ENCODE measurements at regions not wholly inside any gene's neighbourhood (a gene's known extent, or its start where the extent isn't known, plus 50 kb on each side); places are given as distances from the start of the nearest gene placed in this dataset.

- no peak for TF ChIP-seq CTCF (conservative IDR thresholded peaks at IDR 0.05 in 1 of 2, IDR thresholded peaks at IDR 0.05 in 1 of 2; ENCODE audit: extremely low read depth in 1 of 2, insufficient read depth in 1 of 2, low read depth in 1 of 2, low read length in 2 of 2)
- TF ChIP-seq EZH2 (IDR thresholded peaks at IDR 0.05; ENCODE audit: borderline replicate concordance, low read length) = no peak
Measured at GRCh38 chr13:72168126-72168855, 301.3 kb upstream of the DACH1 start.

Measured in mammary epithelial cell (primary cell).